GM12872 (cell line): ENCODE measurements at regions not wholly inside any gene's neighbourhood (a gene's known extent, or its start where the extent isn't known, plus 50 kb on each side); places are given as distances from the start of the nearest gene placed in this dataset.

Experiments used
- CTCF ChIP-seq: IDR thresholded peaks from 3 replicates; pipeline ENCODE4 v1.5.1; 2011; ENCODE audit warnings: low read depth, mild to moderate bottlenecking, low read length, moderate library complexity; ENCODE audit not compliant: insufficient read depth

- no peak for TF ChIP-seq CTCF
Measured at GRCh38 chr4:23413631-23414030, 476.2 kb downstream of the PPARGC1A start.

GRCh38 chr4:23412701-23413100 is 477.1 kb downstream of the PPARGC1A start:
- TF ChIP-seq CTCF, result no peak

GRCh38 chr4:23401572-23401971 is 488.3 kb downstream of the PPARGC1A start:
- TF ChIP-seq CTCF, result no peak

- TF ChIP-seq CTCF, result no peak
Measured at GRCh38 chr4:23392860-23393458, 496.9 kb downstream of the PPARGC1A start.

GRCh38 chr4:23390246-23390645 is 499.6 kb downstream of the PPARGC1A start:
- TF ChIP-seq CTCF, result no peak

- no peak for TF ChIP-seq CTCF
Measured at GRCh38 chr4:23388699-23389395, 501.0 kb downstream of the PPARGC1A start.

GRCh38 chr4:23388255-23388654 is 501.6 kb downstream of the PPARGC1A start:
- TF ChIP-seq CTCF, result no peak
